Dedifferentiated amniotic fluid mesenchymal stem cell (primary cell): ENCODE measurements at regions not wholly inside any gene's neighbourhood (a gene's known extent, or its start where the extent isn't known, plus 50 kb on each side); places are given as distances from the start of the nearest gene placed in this dataset.
A peak's percentile ranks its signal among the peaks of the same experiment; 100 is the strongest.

Experiments
- DNase-seq: peaks from one replicate; pipeline ENCODE4 v3.0.0-alpha.2; 2016; ENCODE audit errors: extremely low spot score

- no peak for DNase-seq
These were observed 666.8 kb upstream of the ARPP21 start for GRCh38 chr3:34972481-34972880.

- DNase-seq = no peak
These were observed 665.7 kb upstream of the ARPP21 start for GRCh38 chr3:34973586-34973985.

GRCh38 chr3:34983631-34984030, 655.7 kb upstream of the ARPP21 start:
- DNase-seq = no peak

DNA sequence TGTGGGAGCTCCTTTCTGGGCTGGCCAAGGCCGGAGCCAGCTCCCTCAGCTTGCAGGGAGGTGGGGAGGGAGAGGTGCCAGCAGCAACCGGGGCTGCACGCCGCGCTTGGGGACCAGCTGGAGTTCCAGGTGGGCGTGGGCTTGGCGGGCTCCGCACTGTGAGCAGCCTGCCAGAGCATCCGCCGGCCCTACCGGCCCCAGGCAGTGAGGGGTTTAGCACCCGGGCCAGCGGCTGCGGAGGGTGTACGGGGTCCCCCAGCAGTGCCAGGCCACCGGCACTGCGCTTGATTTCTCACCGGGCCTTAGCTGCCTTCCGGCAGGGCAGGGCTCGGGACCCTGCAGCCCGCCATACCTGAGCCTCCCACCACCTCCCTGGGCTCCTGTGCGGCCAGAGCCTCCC, 651.0 kb upstream of the ARPP21 start:
- no peak for DNase-seq

- DNase-seq = peak; percentile 20
These were observed 643.4 kb upstream of the ARPP21 start for GRCh38 chr3:34995796-34996430.

- DNase-seq = peak; percentile 39
These were observed 640.4 kb upstream of the ARPP21 start for GRCh38 chr3:34998902-34999301.

DNA sequence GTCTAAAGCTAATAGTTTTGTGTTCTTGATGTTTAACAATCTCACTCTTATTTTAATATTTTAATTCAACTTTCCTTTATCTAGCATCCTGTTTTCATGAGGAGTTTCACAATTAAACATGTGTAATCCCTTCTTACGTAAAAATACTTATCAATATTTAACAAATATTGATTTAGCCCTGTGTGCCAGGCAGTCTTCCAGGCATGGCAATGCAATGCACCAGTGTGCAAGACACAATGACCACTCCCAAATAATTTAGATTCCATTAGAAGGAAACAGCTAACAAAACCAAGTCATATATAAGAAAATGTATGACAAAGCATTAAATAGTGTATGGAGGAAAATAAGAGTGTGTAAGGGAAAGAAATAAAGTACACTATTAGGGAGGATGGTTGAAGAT, 627.1 kb upstream of the ARPP21 start:
- no peak for DNase-seq

DNA sequence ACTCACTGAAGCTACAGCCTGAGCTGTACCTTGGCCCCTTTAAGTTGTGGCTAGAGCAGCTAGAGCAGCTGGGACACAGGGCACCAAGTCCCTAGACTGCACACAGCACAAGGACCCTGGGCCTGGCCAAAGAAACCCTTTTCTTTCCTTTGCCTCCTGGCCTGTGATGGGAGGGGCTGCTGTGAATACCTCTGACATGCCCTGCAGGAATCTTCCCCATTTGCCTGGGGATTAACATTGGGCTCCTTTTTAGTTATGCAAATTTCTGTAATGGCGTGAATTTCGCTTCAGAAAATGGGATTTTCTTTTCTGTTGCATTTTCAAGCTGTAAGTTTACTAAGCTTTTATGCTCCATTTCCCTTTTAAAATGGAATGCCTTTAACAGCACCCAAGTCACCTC, 611.2 kb upstream of the ARPP21 start:
- no peak for DNase-seq

DNA sequence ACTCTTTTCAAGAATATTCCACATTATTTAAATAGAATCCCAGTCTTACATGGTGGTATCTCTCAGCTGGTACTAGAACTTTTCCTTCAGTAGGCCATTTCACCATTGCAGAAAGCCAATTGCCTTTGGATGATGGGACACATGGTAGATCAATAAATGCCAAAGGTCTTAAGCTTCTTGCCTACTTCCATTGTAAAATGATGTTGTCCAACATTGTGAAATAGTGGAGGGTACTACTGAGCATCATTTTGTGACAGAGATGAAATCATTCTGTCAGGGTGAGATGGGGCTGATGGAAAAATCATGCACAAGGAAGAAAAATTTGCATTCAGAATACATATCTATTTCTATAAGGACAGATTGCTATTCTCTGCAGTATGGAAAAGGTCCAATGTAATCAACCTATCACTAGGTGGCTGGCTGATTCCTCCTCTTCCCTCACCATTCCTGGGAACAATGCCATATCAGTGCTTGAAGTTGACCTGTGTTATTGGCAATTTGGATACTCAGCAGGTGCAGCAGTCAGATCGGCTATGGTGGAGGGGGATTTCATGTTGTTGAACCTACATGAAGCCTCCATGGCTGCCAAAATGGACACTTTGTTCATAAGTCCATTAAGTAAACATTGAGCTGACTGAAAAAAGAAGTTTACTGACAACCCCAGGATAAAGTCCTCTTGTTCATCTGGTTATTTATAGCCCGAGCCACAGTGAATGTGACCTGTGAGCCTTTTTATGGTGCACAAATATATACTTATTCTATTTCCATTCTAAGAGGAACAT, 596.9 kb upstream of the ARPP21 start:
- DNase-seq = no peak

GRCh38 chr3:35043040-35043439, 596.3 kb upstream of the ARPP21 start:
- DNase-seq = no peak

- no peak for DNase-seq
These were observed 595.1 kb upstream of the ARPP21 start for GRCh38 chr3:35044190-35044589.

- DNase-seq = no peak
These were observed 594.2 kb upstream of the ARPP21 start for GRCh38 chr3:35045118-35045517.

- DNase-seq = no peak
These were observed 574.6 kb upstream of the ARPP21 start for GRCh38 chr3:35064761-35065160.

DNA sequence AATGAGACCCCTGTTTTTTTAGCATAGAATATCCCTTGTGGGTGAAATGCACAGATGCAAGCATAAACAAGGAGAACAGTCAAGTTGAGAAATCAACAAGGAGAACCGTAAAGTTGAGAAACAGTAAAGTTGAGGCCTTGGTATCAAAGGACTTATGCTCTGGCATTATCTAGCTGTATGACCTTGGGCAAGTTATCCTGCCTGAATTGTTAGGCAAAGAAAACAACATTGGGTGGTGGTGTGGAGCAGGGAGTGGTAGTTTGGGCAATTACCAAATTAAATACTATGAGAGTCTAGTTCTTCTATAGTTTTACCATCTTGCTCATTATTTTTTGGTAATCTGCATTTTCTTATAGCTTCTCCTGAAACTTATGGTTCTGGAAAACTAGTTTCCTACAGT, 573.4 kb upstream of the ARPP21 start:
- DNase-seq = no peak

DNA sequence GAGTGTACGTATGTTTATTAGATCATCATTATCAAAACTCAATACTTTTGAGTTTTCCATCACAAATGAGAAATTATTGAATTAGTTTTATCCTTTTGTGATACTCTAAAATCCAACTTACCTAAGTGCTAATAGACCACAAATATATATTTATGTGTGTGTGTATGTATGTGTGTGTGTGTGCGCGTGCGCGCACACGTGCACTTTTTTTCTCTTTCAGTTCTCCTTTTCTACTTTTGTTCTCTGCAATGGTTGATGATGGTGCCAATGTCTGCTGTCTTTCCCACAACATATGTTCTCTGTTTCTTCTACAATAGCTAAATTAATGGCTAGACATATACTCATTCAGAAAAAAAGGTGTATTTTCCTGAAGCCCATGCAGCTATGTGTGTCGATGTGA, 571.6 kb upstream of the ARPP21 start:
- DNase-seq = no peak

GRCh38 chr3:35070088-35070487, 569.2 kb upstream of the ARPP21 start:
- DNase-seq = no peak

GRCh38 chr3:35071772-35072171, 567.6 kb upstream of the ARPP21 start:
- no peak for DNase-seq

DNA sequence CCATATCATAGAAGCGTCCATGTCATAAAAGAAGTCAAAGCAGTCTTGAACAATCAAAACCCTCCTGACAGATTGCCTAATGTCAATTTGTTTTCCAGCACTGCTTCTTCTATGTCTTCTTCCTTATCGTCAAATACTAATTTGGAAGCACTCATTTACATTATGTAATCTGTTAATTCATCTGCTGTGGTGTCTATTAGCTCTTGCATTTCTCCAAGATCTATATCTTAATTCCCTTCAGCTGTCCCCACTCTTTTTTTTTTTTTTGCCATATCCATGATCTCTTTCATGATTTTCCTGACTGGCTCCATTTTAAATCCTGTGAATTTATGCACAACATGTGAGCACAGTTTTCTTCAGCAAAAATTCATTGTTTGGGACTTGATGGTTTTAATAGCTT, 560.5 kb upstream of the ARPP21 start:
- no peak for DNase-seq

GRCh38 chr3:35079403-35079802, 559.9 kb upstream of the ARPP21 start:
- no peak for DNase-seq

- DNase-seq = no peak
These were observed 557.4 kb upstream of the ARPP21 start for GRCh38 chr3:35081899-35082298.

- no peak for DNase-seq
These were observed 550.4 kb upstream of the ARPP21 start for GRCh38 chr3:35088943-35089342.

DNA sequence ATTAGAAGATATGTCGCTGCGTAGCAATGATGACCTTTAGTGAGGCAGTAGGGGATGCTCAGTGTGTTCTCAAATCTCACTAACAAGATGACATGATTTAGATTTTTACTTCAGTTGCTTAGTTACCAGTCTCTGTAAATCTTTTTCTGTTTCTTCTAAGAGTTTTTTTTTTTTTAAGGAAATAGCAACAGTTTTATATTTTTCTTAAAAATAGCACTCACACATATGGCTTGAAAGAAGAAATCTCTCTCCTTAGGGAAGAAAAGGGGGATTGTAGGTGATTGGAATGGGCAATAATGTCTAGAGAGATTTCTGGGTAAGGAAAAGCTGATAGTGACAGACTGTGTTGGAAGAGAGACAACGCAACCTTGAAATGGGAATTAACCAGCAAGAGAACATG, 524.6 kb upstream of the ARPP21 start:
- DNase-seq = no peak

DNA sequence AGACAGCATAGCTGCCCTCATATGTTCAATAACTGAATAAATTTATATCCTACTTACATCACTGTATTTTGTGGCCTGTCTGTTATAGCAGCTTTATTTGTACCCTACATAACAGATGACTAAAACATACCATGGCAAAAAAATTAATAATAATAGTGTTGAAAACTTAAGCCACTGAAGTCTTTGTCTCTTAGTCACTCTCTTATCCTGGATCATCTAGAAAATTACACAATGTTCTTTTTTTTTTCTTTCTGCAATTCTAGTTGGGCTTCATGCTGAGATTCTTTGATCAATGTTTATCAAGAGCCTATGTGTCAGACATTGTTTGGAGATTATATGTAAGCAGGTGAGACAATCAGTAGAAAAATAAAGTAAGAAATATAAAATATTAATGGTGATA, 519.3 kb upstream of the ARPP21 start:
- no peak for DNase-seq

- no peak for DNase-seq
These were observed 501.7 kb upstream of the ARPP21 start for GRCh38 chr3:35137612-35138011.
